Motor neuron (in vitro differentiated cells): ENCODE measurements at regions not wholly inside any gene's neighbourhood (a gene's known extent, or its start where the extent isn't known, plus 50 kb on each side); places are given as distances from the start of the nearest gene placed in this dataset.

Experiments
- ATAC-seq, 8 experiments: fragments of 200-7000 bp; cut with Tn5 transposase; replicated peaks in 6 of 8; 2 replicates each; pipeline ENCODE4 v1.8.0; 2021; ENCODE audit warnings: mild to moderate bottlenecking in 8 of 8, moderate library complexity in 8 of 8
- H3K27ac ChIP-seq, 2 donors: fragments of 250-450 bp; sonication (Bioruptor Pico); 2 replicates each; pipeline ENCODE4 v1.9.0; 2021; ENCODE audit warnings: antibody characterized with exemption in 2 of 2, mild to moderate bottlenecking in 2 of 2, moderate library complexity in 1 of 2
- H3K4me1 ChIP-seq, 2 donors: fragments of 250-450 bp; sonication (Bioruptor Pico); replicated peaks in 1 of 2; 2 replicates each; pipeline ENCODE4 v1.6.1; 2021; ENCODE audit warnings: antibody characterized with exemption in 2 of 2, mild to moderate bottlenecking in 2 of 2, moderate library complexity in 1 of 2
- H3K4me3 ChIP-seq, 5 donors: fragments of 250-450 bp; sonication (Bioruptor Pico); 2 replicates each; pipeline ENCODE4 v1.9.0; 2021; ENCODE audit warnings: antibody characterized with exemption in 5 of 5, mild to moderate bottlenecking in 5 of 5, moderate library complexity in 4 of 5
- WGBS, 10 experiments: fragments of 450-650 bp; shearing (Covaris generic); methylation state at CpG; one replicate each; pipeline ENCODE4 v1.0.0; 2022; 5-methylcytosine and 5-hydroxymethylcytosine counted together
- in situ Hi-C, 9 experiments: fragments of 400-800 bp; cut with MboI; loops; one replicate each; pipeline ENCODE4 v1.15.0; 2021; ENCODE audit warnings: low sequenced_read_pairs in 9 of 9, low pct_unique_long_range_greater_than_20kb in 2 of 9; ENCODE audit not compliant: unreplicated experiment in 9 of 9

- Histone ChIP-seq H3K27ac (no peak overlapping the region), H3K4me3 (no peak overlapping the region), H3K4me1 (peaks cover 13 to 16% of the 10 kb centered on the region in 2 donors)
- ATAC-seq, result no peak
- in situ Hi-C loops, result no loop called here
- 75 to 100% (median 80%) methylated on average over 1 to 3 of the region's 4 CpGs; no CpG with 5 or more reads in 7 of the 10 experiments for WGBS, 10 experiments
These were observed 58.7 kb upstream of the MLN start for GRCh38 chr6:33862536-33862935.

- peaks cover 21 to 24% of the 10 kb centered on the region in 2 donors for H3K4me1 ChIP-seq
- H3K27ac ChIP-seq, result no peak overlapping the region
- H3K4me3 ChIP-seq, result no peak overlapping the region
- no peak for ATAC-seq
- 40 to 54% (median 50%) methylated on average over 1 to 2 of the region's 2 CpGs; no CpG with 5 or more reads in 7 of the 10 experiments for WGBS, 10 experiments
- in situ Hi-C loops, result no loop called here
These were observed 57.9 kb upstream of the MLN start for GRCh38 chr6:33861722-33862121.

GRCh38 chr6:33860706-33861474 is 57.1 kb upstream of the MLN start:
- in situ Hi-C loops, result no loop called here
- Histone ChIP-seq H3K27ac (no peak overlapping the region), H3K4me1 (peaks cover 20 to 21% of the 10 kb centered on the region in 2 donors), H3K4me3 (no peak overlapping the region)
- peak in 2 of 8 experiments; percentile 39 to 48 for ATAC-seq
- WGBS, 10 experiments, result 13 to 62% (median 43%) methylated on average over 1 to 5 of the region's 7 CpGs; no CpG with 5 or more reads in 1 of the 10 experiments

- H3K4me1 ChIP-seq, result peaks cover 13 to 19% of the 10 kb centered on the region in 2 donors
- H3K4me3 ChIP-seq, result no peak overlapping the region
- 67 to 100% (median 96%) methylated on average over 1 to 2 of the region's 6 CpGs; no CpG with 5 or more reads in 6 of the 10 experiments for WGBS, 10 experiments
- H3K27ac ChIP-seq, result no peak overlapping the region
- ATAC-seq, result no peak
- in situ Hi-C loops, result no loop called here
These were observed 56.2 kb upstream of the MLN start for GRCh38 chr6:33860006-33860405.

- Histone ChIP-seq H3K4me1 (peaks cover 22 to 27% of the 10 kb centered on the region in 2 donors), H3K27ac (no peak overlapping the region), H3K4me3 (no peak overlapping the region)
- peak in 1 of 8 experiments; percentile 11 for ATAC-seq
- in situ Hi-C loops, result no loop called here
- 40 to 100% (median 80%) methylated on average over 1 to 9 of the region's 16 CpGs for WGBS, 10 experiments
These were observed 55.2 kb upstream of the MLN start for GRCh38 chr6:33858804-33859505.

- Histone ChIP-seq H3K4me3 (no peak overlapping the region), H3K4me1 (peaks cover 22 to 25% of the 10 kb centered on the region in 2 donors), H3K27ac (no peak overlapping the region)
- no peak for ATAC-seq
- in situ Hi-C loops, result no loop called here
- 29 to 100% (median 77%) methylated on average over 1 to 4 of the region's 7 CpGs; no CpG with 5 or more reads in 4 of the 10 experiments for WGBS, 10 experiments
These were observed 54.2 kb upstream of the MLN start for GRCh38 chr6:33857932-33858475.

- Histone ChIP-seq H3K4me1 (peaks cover 22 to 25% of the 10 kb centered on the region in 2 donors), H3K4me3 (no peak overlapping the region), H3K27ac (no peak overlapping the region)
- 52 to 90% (median 74%) methylated on average over 2 to 6 of the region's 15 CpGs; no CpG with 5 or more reads in 5 of the 10 experiments for WGBS, 10 experiments
- ATAC-seq, result peak; percentile 25 to 83 (median 73)
- in situ Hi-C loops, result no loop called here
These were observed 53.5 kb upstream of the MLN start for GRCh38 chr6:33857093-33857931.

GRCh38 chr6:33856655-33857054 is 52.9 kb upstream of the MLN start:
- ATAC-seq, result peak in 1 of 8 experiments; percentile 1
- no CpG with 5 or more reads among the region's 5 CpGs for WGBS, 10 experiments
- Histone ChIP-seq H3K4me3 (no peak overlapping the region), H3K27ac (no peak overlapping the region), H3K4me1 (peaks cover 22 to 32% of the 10 kb centered on the region in 2 donors)
- in situ Hi-C loops, result no loop called here

- Histone ChIP-seq H3K4me3 (no peak overlapping the region), H3K4me1 (peaks cover 22 to 37% of the 10 kb centered on the region in 2 donors), H3K27ac (no peak overlapping the region)
- in situ Hi-C loops, result no loop called here
- WGBS, 10 experiments, result 60 to 100% (median 80%) methylated on average over 1 to 3 of the region's 6 CpGs; no CpG with 5 or more reads in 5 of the 10 experiments
- no peak for ATAC-seq
These were observed 52.3 kb upstream of the MLN start for GRCh38 chr6:33856031-33856590.

GRCh38 chr6:33854572-33855030 is 50.8 kb upstream of the MLN start:
- peak in 5 of 8 experiments; percentile 45 to 60 (median 56) for ATAC-seq
- in situ Hi-C loops, result no loop called here
- Histone ChIP-seq H3K4me1 (peaks cover 22 to 46% of the 10 kb centered on the region in 2 donors), H3K27ac (no peak overlapping the region), H3K4me3 (no peak overlapping the region)
- WGBS, 10 experiments, result 0 to 36% (median 26%) methylated on average over 1 to 7 of the region's 14 CpGs; no CpG with 5 or more reads in 6 of the 10 experiments

- Histone ChIP-seq H3K4me1 (peaks cover 25 to 49% of the 10 kb centered on the region in 2 donors), H3K27ac (no peak overlapping the region), H3K4me3 (no peak overlapping the region)
- no peak for ATAC-seq
- WGBS, 10 experiments, result 50 to 88% (median 80%) methylated on average over 1 to 3 of the region's 3 CpGs; no CpG with 5 or more reads in 4 of the 10 experiments
- in situ Hi-C loops, result no loop called here
These were observed 49.9 kb upstream of the MLN start for GRCh38 chr6:33853736-33854135.
